Suprapubic skin (tissue), 4 donors: ENCODE measurements at regions not wholly inside any gene's neighbourhood (a gene's known extent, or its start where the extent isn't known, plus 50 kb on each side); places are given as distances from the start of the nearest gene placed in this dataset.

ENCODE experiments used
- POLR2A ChIP-seq, 2 donors: fragments of 450-650 bp; IDR thresholded peaks; one replicate each; pipeline ENCODE4 v1.6.1; 2017; ENCODE audit warnings: antibody characterized with exemption in 2 of 2, mild to moderate bottlenecking in 2 of 2, moderate library complexity in 2 of 2
- POLR2AphosphoS5 ChIP-seq, 3 donors: sonication (generic); formaldehyde crosslinking; IDR thresholded peaks; one replicate each; pipeline ENCODE4 v1.6.1; 2017; ENCODE audit warnings: antibody characterized with exemption in 3 of 3
- TF ChIP-seq, protein P1 (sequence below), 2 donors: fragments of 200-600 bp in 1 of 2; fragments of 450-650 bp in 1 of 2; sonication (generic) in 1 of 2; IDR thresholded peaks; one replicate each; pipeline ENCODE4 v1.5.1; 2016 to 2019; ENCODE audit warnings: antibody characterized with exemption in 2 of 2, mild to moderate bottlenecking in 1 of 2, moderate library complexity in 1 of 2

DNA sequence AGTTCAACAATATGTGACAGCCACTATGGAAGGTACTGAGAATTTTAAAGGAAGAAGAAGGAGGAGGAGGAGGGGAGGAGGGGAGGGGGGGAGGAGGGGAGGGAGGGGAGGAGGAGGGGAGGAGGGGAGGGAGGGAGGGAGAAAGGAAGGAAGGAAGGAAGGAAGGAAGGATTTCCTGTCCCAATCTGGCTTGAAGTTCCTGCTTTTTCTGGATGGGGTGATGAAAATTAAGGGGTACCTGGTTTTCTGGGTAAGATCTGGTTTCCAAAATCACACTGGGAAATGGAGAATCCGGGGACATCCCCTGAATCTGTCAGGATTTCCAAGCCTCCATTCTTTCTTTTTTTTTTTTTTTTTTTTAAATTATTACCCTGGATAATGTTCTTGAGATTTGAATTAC lies 271.8 kb downstream of the MTX2 start:
- TF ChIP-seq POLR2A (IDR thresholded peaks at IDR 0.05) = no peak
- TF ChIP-seq, protein P1, sequence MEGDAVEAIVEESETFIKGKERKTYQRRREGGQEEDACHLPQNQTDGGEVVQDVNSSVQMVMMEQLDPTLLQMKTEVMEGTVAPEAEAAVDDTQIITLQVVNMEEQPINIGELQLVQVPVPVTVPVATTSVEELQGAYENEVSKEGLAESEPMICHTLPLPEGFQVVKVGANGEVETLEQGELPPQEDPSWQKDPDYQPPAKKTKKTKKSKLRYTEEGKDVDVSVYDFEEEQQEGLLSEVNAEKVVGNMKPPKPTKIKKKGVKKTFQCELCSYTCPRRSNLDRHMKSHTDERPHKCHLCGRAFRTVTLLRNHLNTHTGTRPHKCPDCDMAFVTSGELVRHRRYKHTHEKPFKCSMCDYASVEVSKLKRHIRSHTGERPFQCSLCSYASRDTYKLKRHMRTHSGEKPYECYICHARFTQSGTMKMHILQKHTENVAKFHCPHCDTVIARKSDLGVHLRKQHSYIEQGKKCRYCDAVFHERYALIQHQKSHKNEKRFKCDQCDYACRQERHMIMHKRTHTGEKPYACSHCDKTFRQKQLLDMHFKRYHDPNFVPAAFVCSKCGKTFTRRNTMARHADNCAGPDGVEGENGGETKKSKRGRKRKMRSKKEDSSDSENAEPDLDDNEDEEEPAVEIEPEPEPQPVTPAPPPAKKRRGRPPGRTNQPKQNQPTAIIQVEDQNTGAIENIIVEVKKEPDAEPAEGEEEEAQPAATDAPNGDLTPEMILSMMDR (IDR thresholded peaks at IDR 0.05) = no peak
- TF ChIP-seq POLR2AphosphoS5 (IDR thresholded peaks at IDR 0.05) = no peak
